Activated CD8-positive, alpha-beta memory T cell treated with anti-CD3 and anti-CD28 coated beads for 1 hour (primary cell): ENCODE measurements at regions not wholly inside any gene's neighbourhood (a gene's known extent, or its start where the extent isn't known, plus 50 kb on each side); places are given as distances from the start of the nearest gene placed in this dataset.
"Not testable (repeated sequence)": the region's sequence is repeated elsewhere in the genome, so short reads cannot be mapped to it uniquely, and the experiment has no call there.

Experiments
- DNase-seq, 2 donors: peaks; one replicate each; pipeline ENCODE4 v3.0.0-alpha.2; 2020; ENCODE audit warnings: low read depth in 1 of 2; ENCODE audit errors: extremely low read depth in 1 of 2

GRCh38 chr13:99792079-99792921 lies 179.3 kb downstream of the ZIC5 start:
- DNase-seq: no peak

GRCh38 chr13:99782669-99783068 lies 188.9 kb downstream of the ZIC5 start:
- no peak for DNase-seq

- no peak for DNase-seq
Observed at GRCh38 chr13:99778500-99778899, 193.1 kb downstream of the ZIC5 start.

DNA sequence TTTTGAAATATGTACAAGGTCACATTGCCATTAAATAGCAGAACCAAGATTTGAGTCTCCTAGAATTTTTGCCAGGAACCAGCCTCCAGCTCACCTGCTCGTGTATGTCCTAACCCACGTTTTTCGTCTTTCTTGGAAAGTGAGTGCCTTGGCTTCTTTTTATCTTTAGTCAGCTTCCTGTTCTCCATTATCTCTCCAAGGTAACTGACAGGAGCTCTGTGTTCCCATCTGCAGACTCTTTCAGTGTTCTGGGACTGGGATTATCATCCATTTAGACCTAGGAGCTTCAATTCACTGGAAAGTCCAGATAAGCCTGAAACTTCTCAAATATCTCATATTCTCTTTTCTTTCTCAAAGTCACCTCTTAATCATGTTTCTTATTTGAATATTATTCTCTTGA lies 193.7 kb downstream of the ZIC5 start:
- DNase-seq: no peak

DNA sequence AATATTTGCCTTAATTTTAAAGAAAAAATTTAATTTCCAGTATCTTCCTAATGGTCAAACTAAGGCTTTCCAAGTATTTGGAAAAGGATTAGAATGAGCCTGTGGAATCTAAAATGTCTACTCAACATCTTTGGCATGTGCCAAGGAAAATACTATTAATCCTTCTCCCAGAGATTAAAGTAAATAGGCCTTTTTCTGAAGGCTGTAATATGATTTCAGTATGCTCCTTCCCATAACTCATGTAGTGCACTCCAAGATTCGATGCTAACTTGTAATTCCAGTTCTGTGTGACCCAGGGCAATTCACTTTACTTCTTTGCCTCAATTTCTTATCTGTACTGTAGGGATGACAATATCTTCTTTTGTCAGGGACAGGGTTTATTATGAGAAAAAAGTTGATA lies 196.9 kb downstream of the ZIC5 start:
- no peak for DNase-seq

- no peak for DNase-seq
Observed at GRCh38 chr13:99768986-99769385, 202.6 kb downstream of the ZIC5 start.

DNA sequence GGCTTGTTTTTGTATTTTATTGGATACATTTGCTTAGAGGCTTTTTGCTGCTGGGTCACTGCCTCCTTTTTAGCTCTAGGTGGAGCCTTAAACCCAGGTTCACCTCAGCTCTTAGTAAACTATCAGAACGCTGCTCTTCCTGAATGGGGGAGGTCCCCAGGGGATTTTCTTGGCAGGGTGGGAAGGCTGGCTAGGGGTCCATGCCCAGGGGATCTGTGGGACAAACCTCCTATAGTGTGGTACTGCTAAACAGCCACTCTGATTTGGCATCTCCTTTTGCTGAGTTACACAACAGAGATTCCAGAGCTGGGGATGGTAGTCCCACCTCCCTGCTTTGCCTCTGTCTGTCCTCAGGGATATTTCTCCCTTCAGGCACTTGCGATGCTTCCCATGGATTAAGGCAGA lies 204.9 kb downstream of the ZIC5 start:
- no peak for DNase-seq

DNA sequence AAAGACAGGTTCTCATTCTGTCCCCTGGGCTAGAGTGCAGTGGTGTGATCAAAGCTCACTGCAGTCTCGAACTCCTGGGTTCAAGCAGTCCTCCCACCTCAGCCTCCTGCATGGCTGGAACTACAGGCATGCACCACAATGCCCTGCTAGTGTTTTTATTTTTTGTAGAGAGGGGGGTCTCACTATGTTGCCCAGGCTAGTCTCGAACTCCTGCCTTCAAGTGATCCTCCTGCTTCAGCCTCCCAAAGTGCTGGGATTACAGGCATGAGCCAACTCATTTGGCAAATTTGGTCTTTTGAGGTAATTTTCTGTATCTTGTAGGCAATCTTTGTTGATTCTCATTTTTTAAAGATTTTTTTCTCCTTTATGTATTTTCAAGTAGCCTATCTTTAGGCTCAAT lies 205.7 kb downstream of the ZIC5 start:
- DNase-seq: no peak

DNA sequence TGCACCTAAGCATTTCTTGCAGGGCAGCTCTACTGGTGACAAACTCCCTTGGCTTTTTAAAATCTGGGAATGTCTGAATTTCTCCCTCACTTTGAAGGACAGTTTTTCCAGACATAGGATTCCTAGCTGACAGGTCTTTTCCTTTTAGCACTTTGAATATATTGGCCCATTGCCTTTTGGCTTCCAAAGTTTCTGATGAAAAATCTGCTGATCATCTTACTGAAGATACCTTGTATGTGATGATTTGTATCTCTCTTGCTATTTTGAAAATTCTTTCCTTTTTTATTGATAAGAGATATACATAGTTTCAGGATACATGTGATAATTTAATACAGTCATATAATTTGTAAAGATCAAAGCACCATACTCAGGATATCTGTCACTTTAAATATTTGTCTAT lies 211.1 kb downstream of the ZIC5 start:
- DNase-seq: no peak

DNA sequence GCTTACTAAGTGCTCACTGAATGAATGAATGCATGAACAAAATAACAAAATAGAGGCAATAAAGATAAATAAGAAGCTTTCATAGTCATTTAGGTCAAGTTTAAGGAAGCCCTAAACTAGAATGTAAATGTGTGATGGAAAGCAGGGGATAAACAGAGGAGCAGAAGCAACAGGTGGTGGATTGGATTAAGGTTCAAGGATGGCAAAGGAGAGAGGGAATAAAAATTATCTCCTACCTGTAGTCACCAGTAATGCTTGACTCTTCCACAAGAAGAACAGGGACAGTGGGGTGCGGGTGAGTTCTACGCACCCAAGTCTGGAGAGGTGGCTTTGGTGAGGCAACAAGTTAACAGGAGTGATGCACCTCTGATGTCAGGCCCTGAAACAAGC lies 212.4 kb downstream of the ZIC5 start:
- no peak for DNase-seq

DNA sequence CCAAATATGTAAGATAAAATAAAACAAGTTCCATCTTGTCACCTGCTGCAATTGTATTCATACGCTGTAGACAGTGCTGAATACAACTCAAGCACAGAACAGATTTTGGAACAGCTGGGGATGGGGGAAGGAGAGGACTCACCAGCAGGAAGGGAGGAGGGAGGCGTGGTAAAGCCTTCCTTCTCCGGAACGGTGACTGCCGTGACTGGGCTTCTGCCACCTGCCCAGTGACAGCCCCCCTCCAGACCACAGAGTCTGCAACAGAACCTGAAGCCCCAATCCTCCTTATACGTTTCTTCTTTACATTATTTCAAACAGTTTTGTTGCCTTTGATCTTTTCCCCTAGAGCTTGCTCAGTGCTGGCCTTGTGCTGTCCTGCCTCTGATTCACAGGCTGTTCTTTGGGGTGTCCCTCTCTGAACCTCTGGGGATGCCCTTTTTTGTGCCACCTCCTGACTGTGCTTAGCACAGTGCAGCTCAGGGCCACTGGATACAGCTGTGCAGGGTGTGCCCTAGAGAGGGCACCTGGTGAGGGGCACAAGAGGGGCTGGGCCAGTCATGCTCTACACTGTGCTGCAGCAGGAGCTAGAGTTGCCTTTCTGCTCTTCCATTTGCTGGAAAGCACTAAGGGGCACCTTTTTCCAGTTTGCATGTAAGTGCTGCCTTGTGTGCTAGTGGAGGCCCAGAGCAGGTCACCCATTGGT lies 213.0 kb downstream of the ZIC5 start:
- no peak for DNase-seq

- DNase-seq: no peak
Observed at GRCh38 chr13:99757756-99758459, 213.7 kb downstream of the ZIC5 start.

GRCh38 chr13:99756281-99756680 lies 215.3 kb downstream of the ZIC5 start:
- DNase-seq: no peak

DNA sequence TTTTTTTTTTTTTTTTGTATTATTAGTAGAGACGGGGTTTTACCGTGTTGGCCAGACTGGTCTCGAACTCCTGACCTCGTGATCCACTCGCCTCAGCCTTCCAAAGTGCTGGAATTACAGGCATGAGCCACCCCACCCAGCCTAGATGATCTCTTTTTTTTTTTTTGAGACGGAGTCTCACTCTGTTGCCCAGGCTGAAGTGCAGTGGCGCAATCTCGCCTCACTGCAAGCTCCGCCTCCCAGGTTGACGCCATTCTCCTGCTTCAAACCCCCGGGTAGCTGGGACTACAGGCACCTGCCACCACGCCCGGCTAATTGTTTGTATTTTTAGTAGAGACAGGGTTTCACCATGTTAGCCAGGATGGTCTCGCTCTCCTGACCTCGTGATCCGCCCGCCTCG lies 216.8 kb downstream of the ZIC5 start:
- DNase-seq: not testable (repeated sequence)

- DNase-seq: no peak
Observed at GRCh38 chr13:99752373-99752772, 219.2 kb downstream of the ZIC5 start.

- DNase-seq: no peak
Observed at GRCh38 chr13:99751517-99752199, 219.9 kb downstream of the ZIC5 start.

DNA sequence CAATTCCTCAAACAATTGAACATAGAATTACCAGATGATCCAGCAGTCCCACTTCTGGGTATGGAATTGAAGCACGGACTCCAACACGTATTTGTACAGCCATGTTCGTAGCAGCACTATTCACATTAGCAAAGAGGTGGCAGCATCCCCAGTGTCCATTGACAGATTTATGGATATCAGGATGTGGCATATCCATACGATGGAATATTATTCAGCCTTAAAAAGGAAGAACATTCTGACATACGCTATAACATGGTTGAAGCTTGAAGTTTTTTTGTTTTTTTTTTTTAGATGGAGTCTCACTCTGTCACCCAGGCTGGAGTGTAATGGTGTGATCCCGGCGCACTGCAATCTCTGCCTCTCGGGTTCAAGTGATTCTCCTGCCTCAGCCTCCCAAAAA lies 220.6 kb downstream of the ZIC5 start:
- DNase-seq: no peak

- DNase-seq: no peak
Observed at GRCh38 chr13:99749271-99750019, 222.1 kb downstream of the ZIC5 start.

- DNase-seq: no peak
Observed at GRCh38 chr13:99747403-99747710, 224.2 kb downstream of the ZIC5 start.

DNA sequence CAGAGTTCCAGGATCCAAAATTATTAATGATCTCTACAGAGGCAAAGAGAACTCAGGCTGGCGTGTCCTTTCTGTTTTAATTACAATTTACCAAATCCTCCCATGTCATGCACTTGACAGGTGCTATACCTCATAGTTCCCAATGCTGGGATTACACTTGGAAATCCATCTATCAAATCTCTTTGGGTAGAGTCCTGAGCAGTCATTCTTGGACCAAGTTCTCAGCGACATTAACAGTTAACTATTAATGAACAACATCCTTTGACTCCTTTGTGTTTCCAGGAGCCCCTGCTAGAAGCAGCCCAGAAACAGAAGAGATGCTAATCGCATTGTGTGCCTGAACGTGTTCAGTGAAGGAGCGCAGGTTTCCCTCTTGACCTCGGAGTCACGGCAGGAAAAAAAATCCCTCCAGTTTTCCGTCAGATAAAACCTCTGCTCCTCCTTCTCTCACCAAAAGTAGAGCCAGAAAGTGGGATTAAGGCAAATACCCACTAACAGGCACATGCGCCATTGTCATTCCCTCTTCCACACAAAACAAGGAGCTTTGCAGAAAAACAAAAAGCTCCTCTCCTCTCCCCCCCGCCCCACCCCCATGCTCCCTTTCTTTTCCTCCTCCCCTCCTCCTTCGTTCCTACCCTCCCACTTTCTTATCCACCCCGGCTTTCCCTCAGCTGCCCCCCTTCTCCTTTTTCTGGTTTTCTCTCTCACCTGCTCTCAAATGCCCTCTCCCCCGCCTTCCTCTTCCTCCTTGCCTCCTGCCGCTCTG lies 224.7 kb downstream of the ZIC5 start:
- no peak for DNase-seq
